Pancreas (tissue), 10 donors: ENCODE measurements at regions not wholly inside any gene's neighbourhood (a gene's known extent, or its start where the extent isn't known, plus 50 kb on each side); places are given as distances from the start of the nearest gene placed in this dataset.
A peak's percentile ranks its signal among the peaks of the same experiment; 100 is the strongest.
"Not testable (repeated sequence)": the region's sequence is repeated elsewhere in the genome, so short reads cannot be mapped to it uniquely, and the experiment has no call there.

Source experiments
- ATAC-seq, 4 donors: fragments of 200-7000 bp; cut with Tn5 transposase; one replicate each; pipeline versions ENCODE4 v1.8.0 to v1.9.1; 2020; ENCODE audit warnings: mild to moderate bottlenecking in 4 of 4, moderate library complexity in 4 of 4
- DNase-seq, 6 donors: peaks; one replicate each; pipeline ENCODE4 v3.0.0-alpha.2; 2020
- FAIRE-seq: peaks from 2 replicates; lab custom pipeline; 2012; peaks lifted over from hg19 to GRCh38; lab: Jason Lieb, UNC
- H3K27ac ChIP-seq, 4 donors: fragments of 200-600 bp; sonication (generic); 1 replicate in 3 of 4; 2 replicates in 1 of 4; pipeline versions ENCODE4 v1.5.0 to v1.8.0; 2020
- H3K27me3 ChIP-seq, 4 donors: fragments of 200-600 bp; one replicate each; pipeline ENCODE4 v1.8.0; 2021
- H3K36me3 ChIP-seq, 3 donors: fragments of 200-600 bp; sonication (generic) in 1 of 3; one replicate each; pipeline versions ENCODE4 v1.5.0 to v1.8.0; 2020 to 2021
- H3K4me1 ChIP-seq, 3 donors: fragments of 200-600 bp; one replicate each; pipeline ENCODE4 v1.8.0; 2021
- H3K4me3 ChIP-seq, 4 donors: fragments of 200-600 bp; sonication (generic) in 2 of 4; one replicate each; pipeline versions ENCODE4 v1.5.0 to v1.8.0; 2020 to 2021
- H3K9me3 ChIP-seq, 4 donors: fragments of 200-600 bp; one replicate each; pipeline ENCODE4 v1.8.0; 2021
- WGBS, 2 donors: extraction: QIAGEN DNeasy Blood & Tissue Kit; methylation state at CpG; one replicate each; pipeline ENCODE4 v1.1.7; 2013; 5-methylcytosine and 5-hydroxymethylcytosine counted together
- intact Hi-C, 3 donors: fragments of 100-400 bp; cut with DNase I; formaldehyde crosslinking; loops; one replicate each; pipeline versions ENCODE4 v1.11.1 to v1.14.2; 2022
- TF ChIP-seq, protein P1 (sequence below), 4 donors: fragments of 200-600 bp; sonication (generic) in 3 of 4; IDR thresholded peaks; one replicate each; pipeline versions ENCODE4 v1.5.0 to v1.8.0; 2021; ENCODE audit warnings: antibody characterized with exemption in 4 of 4
- donor health status: healthy with polysubstance abuse.
- donor health status: DM: no; HTN: no; CAD: no; lungs with moderate emphysema.
- donor health status: DM: no; HTN: no; CAD: no.
- donor health status: control.
- donor health status: control.
- donor health status: Bipolar disorder and iron deficiency.
- donor health status: DM: yes; HTN: yes; CAD: no.
- donor health status: DM: no; HTN: no; CAD: no.
- donor health status: DM: no; HTN: no; CAD: no.
- donor health status: DM: yes; HTN: yes; CAD: no.

GRCh38 chr12:71315328-71315985 is 124.1 kb upstream of the LGR5 start:
- Histone ChIP-seq H3K4me3 (no peak overlapping the region), H3K4me1 (no peaks in the 10 kb centered on the region), H3K9me3 (no peaks in the 10 kb centered on the region), H3K27me3 (no peaks in the 10 kb centered on the region), H3K36me3 (no peaks in the 10 kb centered on the region), H3K27ac (no peak overlapping the region)
- intact Hi-C loops = no loop called here
- WGBS, 2 donors = 67 to 74% methylated on average over 9 of the region's 9 CpGs
- TF ChIP-seq, protein P1, sequence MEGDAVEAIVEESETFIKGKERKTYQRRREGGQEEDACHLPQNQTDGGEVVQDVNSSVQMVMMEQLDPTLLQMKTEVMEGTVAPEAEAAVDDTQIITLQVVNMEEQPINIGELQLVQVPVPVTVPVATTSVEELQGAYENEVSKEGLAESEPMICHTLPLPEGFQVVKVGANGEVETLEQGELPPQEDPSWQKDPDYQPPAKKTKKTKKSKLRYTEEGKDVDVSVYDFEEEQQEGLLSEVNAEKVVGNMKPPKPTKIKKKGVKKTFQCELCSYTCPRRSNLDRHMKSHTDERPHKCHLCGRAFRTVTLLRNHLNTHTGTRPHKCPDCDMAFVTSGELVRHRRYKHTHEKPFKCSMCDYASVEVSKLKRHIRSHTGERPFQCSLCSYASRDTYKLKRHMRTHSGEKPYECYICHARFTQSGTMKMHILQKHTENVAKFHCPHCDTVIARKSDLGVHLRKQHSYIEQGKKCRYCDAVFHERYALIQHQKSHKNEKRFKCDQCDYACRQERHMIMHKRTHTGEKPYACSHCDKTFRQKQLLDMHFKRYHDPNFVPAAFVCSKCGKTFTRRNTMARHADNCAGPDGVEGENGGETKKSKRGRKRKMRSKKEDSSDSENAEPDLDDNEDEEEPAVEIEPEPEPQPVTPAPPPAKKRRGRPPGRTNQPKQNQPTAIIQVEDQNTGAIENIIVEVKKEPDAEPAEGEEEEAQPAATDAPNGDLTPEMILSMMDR (IDR thresholded peaks at IDR 0.05) = no peak
- ATAC-seq (no peak), DNase-seq (no peak), FAIRE-seq (no peak)

GRCh38 chr12:71312768-71313403 is 126.7 kb upstream of the LGR5 start:
- DNase-seq = no peak

DNA sequence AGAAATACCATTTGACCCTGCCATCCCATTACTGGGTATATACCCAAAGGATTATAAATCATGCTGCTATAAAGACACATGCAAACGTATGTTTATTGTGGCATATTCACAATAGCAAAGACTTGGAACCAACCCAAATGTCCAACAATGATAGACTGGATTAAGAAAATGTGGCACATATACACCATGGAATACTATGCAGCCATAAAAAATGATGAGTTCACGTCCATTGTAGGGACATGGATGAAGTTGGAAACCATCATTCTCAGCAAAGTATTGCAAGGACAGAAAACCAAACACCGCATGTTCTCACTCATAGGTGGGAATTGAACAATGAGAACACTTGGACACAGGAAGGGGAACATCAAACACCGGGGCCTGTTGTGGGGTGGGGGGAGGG is 128.0 kb upstream of the LGR5 start:
- intact Hi-C loops, H3K27ac ChIP-seq, FAIRE-seq, H3K36me3 ChIP-seq, DNase-seq, H3K4me1 ChIP-seq, H3K4me3 ChIP-seq, ATAC-seq, H3K27me3 ChIP-seq, H3K9me3 ChIP-seq: not testable (repeated sequence)
- 79 to 87% methylated on average over 4 of the region's 4 CpGs for WGBS, 2 donors

More at GRCh38 chr12:71312768-71313403, 126.7 kb upstream of the LGR5 start:
- FAIRE-seq (no peak), ATAC-seq (no peak)
- no peaks in the 10 kb centered on the region for H3K4me1 ChIP-seq
- TF ChIP-seq, protein P1 (IDR thresholded peaks at IDR 0.05) = no peak
- 45% methylated on average over 3 of the region's 3 CpGs for WGBS, 2 donors
- H3K27me3 ChIP-seq = no peaks in the 10 kb centered on the region
- no peaks in the 10 kb centered on the region for H3K36me3 ChIP-seq
- no peaks in the 10 kb centered on the region for H3K9me3 ChIP-seq
- no peak overlapping the region for H3K4me3 ChIP-seq
- H3K27ac ChIP-seq = no peak overlapping the region
- intact Hi-C loops = no loop called here

DNA sequence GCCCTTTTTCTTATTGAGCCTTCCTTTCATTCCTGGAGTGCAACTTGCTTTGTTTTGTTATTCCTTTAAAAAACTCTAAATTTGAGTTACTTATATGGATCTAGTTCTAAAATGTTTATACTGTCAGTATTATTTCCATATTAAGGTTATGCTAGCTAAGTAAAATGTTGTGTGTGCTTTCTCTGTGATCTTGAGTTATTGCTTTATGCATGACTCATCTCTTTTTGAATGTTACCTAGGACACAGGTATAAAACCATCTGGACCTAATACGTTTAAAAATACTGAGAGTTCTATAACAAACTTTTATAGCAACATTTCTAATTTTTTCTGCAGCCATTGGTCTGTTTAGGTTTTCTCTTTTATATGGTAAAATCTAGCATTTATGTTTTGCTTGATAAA is 132.8 kb upstream of the LGR5 start:
- H3K27ac ChIP-seq = no peak overlapping the region
- H3K27me3 ChIP-seq = no peaks in the 10 kb centered on the region
- H3K4me3 ChIP-seq = no peak overlapping the region
- TF ChIP-seq, protein P1 (IDR thresholded peaks at IDR 0.05) = no peak
- ATAC-seq = peak in 1 of 4 donors; percentile 56
- no peak for DNase-seq
- FAIRE-seq = no peak
- intact Hi-C loops = no loop called here
- no peaks in the 10 kb centered on the region for H3K36me3 ChIP-seq
- H3K4me1 ChIP-seq = no peaks in the 10 kb centered on the region
- WGBS, 2 donors = 60 to 66% methylated on average over 1 of the region's 1 CpG
- H3K9me3 ChIP-seq = no peaks in the 10 kb centered on the region

DNA sequence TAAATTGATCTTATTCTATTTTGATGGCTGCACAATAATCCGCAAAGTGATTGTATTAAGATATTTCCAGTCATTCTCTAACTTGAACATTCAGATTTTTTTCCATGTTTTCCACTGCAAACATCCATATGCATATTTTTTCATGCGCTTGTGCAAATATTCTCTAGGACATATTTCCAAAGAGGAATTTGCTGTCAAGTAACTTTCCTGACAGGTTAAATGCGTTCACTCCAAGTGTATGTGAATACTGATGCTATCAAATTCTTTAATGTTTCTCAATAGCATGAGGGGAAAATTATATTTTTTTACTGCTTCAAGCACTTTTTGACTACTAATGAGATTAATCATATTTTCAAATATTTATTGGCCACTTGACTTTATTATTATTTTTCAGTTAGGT is 135.3 kb upstream of the LGR5 start:
- FAIRE-seq = no peak
- no peak for ATAC-seq
- 89% methylated on average over 3 of the region's 3 CpGs for WGBS, 2 donors
- TF ChIP-seq, protein P1 (IDR thresholded peaks at IDR 0.05) = no peak
- Histone ChIP-seq H3K27ac (no peak overlapping the region), H3K4me3 (no peak overlapping the region), H3K36me3 (no peaks in the 10 kb centered on the region), H3K9me3 (no peaks in the 10 kb centered on the region), H3K4me1 (no peaks in the 10 kb centered on the region), H3K27me3 (no peaks in the 10 kb centered on the region)
- DNase-seq = no peak
- intact Hi-C loops = no loop called here
